AG08395 (cell line): ENCODE measurements at regions not wholly inside any gene's neighbourhood (a gene's known extent, or its start where the extent isn't known, plus 50 kb on each side); places are given as distances from the start of the nearest gene placed in this dataset.
"Not testable (repeated sequence)": the region's sequence is repeated elsewhere in the genome, so short reads cannot be mapped to it uniquely, and the experiment has no call there.

Experiments used
- DNase-seq: peaks from one replicate; pipeline ENCODE4 v3.0.0; 2012; ENCODE audit warnings: mixed read lengths, low spot score

DNA sequence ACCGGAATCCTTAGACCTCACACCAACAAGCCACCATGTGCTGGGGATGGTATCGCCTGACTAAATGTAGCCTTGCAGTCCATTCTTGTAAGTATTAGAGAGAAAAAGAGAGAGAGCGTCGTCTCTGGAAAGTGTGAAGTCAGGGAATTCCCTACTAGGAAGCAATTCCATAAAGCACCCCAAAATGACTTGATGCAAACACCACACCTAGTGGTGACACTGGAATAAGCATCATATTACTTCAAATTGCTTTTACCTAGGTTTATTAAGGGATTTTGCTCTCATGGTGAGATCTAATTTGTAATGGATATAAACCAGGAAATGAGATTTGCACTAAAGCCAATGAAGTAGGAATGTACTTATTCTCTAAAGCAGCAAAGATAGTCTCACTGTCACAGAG, 111.4 kb upstream of the METTL9 start:
- DNase-seq = not testable (repeated sequence)

DNA sequence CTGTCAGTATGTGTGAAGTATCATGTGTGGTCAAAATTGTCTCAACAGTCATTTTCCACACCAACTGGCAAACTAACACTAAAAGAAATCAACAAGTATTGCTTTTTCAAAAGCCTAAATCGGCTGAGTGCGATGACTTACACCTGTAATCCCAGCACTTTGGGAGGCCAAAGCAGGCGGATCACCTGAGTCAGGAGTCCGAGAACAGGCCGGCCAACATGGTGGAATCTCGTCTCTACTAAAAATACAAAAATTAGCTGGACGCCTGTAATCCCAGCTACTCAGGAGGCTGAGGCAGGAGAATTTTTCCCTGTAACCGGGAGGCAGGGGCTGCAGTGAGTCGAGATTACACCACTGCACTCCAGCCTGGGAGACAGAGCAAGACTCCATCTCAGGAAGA, 100.3 kb upstream of the METTL9 start:
- DNase-seq = not testable (repeated sequence)

DNA sequence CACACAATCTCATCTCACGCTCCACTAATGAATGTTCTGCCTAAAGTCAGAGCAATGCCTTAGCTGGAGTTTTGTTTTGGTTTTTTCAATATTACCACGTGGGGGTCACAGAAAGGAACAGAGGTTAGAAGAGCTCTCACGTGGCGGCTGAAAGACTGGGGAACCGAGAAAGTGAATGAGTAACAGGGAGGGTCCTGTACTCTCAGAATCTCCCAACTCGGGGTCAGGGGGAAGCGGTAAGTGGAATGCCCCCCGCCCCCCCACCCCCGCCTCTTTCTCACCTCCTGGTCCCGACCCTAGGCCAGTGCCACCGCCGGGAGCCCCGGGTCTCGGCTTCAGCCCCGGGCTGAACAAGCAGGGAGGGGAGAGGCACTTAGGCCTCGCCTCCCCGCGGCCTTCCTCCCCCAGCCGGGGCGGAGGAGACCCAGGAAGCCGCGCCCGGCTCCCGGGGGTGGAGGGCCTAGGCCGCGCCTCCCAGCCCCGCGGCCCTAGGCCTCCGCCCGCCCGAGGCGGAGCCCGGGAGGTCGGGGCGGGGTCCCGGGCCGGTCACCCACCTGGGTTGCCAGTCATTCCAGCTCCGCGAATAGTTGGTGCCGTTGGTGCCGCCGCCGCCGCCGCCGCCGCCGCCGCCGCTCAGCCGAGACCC, 98.0 kb upstream of the METTL9 start:
- DNase-seq = not testable (repeated sequence)

DNA sequence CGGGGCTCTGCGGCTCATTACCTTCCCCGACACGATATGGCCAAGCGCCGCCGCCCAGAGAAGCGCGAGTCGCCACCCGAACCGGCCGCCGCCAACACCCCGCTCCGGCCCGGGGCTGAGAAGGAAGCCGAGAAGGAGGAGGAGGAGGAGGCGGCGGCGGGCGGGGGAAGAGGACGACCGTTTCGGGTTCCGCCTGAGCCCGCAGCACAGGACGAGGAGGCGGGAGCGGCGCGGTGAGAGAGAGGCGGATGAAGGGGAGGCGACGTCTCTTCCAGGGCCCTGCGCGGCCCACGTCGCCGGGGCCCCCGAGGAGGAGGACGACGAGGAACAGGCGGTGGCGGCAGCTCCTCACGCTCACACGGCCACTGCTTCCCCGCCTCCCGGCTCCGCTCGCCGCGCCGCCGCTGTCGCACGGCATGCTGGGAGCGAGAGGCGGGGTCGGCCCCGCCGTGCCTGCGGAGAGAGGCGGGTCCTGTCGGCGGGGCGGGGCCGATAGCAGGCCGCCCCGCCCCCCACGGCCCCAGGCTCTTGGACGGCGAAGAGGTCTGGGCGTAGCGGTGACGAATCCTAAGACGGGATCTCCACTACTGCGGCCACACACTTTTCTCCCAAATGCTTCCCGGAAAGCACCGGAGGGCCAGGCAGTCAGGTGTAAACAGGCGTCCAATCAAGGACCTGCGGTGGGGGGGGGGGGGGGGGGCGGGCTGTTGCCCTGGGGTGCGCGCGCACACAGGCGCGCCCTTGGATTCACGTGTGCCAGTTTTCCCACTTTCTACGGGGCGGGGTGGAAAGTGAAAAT, 97.3 kb upstream of the METTL9 start:
- DNase-seq = peak; percentile 95

DNA sequence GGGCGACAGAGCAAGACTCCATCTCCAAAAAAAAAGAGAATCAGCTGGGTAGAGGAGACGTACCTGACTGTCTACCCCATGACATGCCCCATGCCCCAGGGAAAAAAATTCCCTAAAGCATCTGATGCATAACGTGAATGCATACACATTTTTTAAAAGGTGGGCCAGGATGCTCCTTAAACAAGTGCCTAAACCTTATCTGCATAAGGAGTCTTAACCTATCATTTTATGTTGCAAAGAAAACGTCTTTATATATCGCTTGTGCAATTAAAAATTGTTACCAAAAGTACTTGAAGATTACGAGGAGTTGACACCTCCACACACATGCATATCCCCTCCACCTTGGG, 95.8 kb upstream of the METTL9 start:
- DNase-seq = not testable (repeated sequence)

DNA sequence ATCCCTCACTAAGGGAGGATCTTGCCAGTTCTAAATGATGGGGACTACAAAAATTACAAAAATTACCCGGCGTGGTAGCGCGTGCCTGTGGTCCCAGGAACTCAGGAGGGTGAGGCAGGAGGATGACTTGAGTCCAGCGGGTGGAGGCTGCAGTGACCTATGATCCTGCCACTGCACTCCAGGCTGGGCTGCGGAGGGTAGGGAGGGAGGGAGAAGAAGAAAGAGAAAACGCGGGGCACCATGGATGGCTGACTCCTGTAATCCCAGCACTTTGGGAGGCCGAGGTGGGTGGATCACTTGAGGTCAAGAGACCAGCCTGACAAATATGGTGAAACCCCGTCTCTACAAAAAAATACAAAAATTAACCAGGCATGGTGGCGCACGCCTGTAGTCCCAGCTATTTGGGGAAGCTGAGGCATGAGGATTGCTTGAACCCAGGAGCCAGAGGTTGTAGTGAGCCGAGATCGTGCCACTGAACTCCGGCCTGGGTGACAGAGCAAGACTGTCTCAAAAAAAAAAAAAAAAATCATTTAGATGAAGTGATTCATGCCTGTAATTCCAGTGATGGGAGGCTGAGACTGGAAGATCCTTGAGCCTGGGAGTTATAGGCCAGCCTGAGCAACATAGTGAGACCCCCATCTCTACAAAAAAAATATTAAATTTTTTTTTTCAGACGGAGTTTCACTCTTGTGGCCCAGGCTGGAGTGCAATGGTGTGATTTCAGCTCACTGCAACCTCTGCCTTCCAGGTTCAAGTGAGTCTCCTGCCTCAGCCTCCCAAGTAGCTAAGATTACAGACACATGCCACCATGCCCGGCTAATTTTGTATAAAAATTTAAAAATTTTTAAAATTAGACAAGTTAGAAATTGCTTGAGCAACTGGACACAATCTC, 95.2 kb upstream of the METTL9 start:
- DNase-seq = not testable (repeated sequence)

DNA sequence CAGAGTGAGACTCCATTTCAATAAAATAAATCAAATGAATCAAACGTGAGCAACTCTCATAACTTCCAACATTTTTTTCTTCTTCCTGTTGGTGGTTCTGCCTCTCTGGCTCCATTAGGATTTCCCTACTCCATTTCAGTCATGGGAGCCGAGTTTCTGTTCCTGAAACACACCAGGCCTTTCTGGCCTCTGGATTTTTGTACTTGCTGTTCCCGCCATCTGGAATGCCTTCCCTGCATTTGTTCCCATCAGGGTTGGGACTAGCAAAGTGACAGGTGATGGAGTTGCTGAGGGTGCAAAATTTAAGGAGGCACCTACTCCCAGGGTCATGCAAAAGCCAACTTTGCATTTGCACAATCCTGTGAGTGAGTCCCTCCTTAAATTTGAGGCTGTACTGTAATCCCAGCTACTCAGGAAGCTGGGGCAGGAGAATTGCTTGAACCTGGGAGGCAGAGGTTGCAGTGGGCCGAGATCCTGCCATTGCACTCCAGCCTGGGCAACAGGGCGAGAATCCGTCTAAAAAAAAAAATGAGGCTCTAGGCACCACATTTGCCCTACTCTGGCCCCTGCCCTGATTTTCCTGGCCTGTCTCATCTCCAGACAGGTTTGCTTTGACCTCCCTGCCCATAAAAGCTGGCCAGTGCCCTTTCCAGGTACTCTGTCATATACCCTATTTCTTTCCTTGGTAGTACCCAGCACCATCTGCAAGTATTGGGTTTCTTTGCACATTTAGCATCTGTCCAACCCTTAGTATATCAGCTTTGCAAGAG, 93.4 kb upstream of the METTL9 start:
- not testable (repeated sequence) for DNase-seq

DNA sequence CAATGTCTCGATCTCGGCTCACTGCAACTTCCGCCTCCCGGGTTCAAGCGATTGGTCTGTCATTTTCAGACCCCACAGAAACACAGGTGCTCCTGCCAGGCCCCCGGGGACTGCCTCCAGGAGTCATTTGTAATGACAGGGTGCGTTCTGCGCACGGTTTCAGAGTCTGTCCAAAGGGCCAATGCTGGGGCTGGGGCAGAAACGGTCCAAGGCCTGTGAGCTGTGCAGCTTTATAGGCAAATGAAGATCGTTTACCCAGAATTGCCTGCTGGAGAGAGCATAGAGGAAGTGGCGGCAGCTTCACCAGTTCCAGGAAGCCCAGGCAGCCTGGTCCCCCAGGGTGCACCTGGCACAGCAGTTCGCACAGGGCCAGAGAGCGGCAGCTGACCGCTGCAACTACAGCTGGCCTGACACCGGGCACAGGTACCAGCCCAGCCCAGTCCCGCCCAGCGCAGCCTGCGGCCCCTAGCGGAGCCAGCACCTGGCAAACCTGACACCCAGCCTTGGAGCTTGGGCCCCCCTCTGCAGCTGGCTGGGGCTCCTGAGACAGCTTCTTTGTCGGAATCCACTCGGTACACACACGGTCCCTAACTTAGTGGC, 92.4 kb upstream of the METTL9 start:
- not testable (repeated sequence) for DNase-seq

DNA sequence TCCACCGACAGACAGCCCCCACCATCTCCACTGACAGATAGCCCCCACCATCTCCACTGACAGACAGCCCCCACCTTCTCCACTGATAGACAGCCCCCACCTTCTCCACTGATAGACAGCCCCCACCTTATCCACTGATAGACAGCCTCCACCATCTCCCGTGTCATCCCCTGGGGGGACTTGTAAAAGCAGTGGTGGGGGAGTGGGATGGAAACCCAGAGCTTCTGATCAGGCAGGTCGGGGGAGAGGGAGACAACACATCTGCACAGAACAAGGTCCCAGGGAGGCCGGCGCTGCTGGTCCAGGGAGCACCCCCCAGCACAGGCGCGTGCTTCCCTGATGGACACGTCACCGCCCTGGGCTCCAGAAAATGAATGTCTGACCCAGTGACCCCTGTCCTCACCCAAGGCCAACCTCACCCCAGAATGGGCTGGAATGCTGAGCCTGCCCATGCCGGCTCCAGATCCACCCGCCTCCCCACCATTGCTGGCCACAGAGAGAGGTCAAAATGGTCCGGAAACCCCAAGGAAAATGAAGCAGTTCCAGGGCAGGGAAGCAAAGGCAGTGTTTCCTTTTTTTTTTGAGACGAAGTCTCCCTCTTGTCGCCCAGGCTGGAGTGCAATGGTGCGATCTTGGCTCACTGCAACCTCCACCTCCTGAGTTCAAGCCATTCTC, 91.6 kb upstream of the METTL9 start:
- not testable (repeated sequence) for DNase-seq

DNA sequence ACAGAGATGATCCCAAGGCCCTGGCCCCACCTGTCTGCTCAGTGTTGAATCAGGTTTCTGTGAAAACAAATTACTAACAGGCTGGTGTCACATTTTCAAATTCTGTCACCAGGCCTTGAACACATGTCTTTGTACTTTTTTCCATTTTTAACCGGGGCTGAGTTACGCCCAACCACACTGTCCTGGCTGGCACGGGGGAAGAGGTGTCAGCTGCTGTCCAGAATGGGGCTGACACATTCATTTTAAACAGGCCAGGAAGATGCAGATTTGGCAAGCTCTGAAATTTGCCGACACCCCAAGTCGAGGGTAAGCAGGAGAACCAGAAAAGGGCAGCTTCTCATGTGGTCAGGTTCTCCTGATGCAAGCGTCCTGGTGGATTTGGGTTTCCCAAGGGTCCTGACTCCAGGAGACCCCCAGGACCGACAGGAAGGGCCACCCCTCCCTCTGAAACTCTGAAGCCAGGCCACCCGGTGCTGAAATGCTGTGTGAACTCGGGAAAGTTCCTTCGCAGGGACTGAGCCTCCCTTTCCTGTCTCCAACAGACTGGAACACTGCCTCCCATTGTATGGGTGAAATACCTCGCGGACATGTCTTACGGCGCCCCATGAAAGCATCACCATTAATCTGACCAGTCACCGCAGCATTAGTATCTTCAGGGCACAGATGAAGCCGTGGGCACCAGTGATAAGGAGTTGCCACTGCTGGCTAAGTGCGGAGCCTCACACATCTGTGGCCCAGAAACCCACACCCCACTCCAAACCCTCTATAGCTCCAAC, 90.5 kb upstream of the METTL9 start:
- DNase-seq = not testable (repeated sequence)

DNA sequence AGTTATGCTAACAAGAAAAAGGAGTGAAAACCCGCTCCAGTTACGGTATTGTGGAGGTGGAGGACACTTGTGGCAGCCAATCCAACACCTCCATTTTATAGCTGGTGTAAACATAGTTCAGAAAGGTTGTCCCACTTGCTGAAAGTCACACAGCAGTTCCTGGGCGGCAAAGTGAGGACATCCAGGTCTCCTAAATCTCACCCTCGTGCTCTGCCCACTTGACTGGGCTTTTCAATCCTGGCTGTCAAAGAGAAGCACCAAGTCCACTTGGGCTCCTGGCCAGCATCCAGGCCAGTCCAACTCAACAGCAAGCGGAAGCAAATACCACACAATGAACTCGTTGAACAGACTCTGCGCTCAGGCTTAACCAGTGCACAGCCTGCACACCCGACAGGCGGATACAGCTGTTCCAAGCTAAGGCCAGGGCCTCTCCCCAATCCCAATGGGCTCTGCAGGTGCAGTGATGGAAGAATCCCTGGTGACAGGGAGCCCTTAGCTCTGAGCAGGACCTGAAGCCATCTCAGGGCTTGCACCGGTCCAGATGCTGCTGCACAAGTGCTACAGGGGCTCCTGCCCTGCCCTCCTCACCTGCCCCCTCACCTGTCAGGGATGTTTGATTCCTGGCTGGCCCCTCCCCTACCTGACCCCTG, 89.8 kb upstream of the METTL9 start:
- not testable (repeated sequence) for DNase-seq

DNA sequence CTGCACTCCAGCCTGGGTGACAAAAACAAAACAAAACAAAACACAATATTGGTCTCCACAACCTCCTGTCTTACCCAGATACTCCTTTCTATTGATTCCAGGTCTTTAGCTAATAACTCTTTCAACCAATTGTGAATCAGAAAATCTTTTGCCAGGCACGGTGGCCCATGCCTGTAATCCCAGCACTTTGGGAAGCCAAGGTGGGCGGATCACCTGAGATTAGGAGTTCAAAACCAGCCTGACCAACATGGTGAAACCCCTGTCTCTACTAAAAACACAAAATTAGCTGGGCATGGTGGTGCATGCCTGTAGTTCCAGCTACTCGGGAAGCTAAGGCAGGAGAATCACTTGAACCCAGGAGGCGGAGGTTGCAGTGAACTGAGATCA, 88.5 kb upstream of the METTL9 start:
- not testable (repeated sequence) for DNase-seq

DNA sequence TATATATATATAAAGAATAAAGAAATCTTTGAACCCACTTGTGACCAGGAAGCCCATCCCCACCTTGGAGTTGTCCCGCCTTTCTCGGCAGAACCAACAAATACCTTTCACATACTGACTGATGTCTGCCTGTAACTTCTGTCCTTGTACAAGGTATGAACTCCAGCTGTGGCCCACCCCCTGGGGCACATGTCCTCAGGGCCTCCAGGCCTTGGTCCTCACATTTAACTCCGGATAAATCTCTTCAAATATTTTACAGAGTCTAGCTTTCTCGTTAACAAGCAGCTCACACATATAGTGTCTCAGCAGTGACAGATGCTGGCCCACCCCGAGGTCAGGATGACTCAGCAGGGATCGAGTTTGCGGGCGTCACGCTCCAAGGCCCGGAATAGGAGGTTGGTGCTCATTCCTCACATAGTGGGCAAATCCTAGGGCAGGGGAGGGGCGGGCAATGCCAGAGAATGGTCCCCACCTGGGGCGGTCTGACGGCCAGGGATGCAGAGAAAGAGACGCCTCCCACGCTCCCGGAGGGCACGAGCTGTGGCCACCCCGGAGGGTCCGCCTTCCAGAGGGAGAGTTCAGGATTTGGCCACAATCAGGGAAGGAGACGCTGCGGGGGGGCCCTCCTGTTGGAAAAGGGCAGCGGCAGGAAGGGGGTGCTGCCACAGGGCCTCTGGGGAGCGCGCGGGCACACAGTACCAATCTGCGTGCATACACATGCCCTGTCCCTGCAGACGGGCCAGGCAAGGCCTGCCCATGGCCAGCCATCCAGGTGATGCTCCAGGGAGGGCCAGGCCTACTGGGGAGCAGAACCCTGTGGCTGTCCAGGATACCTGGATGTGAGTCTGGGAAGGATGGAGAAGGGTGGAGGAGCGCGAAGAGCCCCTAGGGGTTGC, 87.8 kb upstream of the METTL9 start:
- peak; percentile 6 for DNase-seq

DNA sequence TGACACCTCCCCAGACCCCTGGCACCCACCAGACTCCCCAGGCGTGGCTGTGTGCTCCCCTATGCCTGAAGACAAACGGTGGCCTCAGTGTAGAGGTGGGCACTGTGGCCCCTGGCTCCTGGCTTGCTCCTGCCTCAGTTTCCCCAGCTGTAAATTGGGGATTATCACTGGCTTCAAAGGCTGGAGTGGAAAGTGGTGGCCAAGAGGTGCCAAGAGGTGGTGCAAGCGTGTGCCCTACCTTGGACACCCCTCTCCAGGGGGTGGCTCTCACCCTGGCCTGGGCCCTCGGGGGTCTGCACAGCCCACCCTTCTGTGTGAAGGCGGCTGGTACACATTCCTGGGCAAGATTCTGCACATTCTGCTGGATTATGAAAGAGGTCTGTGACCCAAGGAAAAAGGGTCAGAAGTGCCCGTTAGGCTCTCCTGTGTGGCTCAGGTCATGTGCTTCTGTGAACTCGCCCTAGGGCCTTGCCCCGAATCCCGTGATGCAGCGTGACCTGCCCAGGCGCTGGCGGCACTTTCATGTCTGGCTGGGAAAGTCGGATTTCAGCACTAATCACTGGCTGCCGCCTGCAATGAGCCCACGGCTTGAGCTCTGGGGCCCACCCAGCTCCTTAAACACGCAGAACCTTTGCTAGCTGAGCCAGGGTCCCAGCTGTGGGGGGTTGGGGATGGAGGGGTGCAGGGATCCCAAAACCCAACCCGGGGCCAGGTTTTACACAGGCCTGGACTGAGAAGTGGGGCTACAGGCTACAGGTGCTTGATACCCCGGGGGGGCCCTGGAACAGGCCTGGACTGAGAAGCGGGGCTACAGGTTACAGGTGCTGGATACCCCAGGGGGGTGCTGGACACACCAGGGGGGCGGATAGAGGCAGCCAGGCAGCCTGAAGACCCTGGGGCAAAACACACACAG, 86.8 kb upstream of the METTL9 start:
- not testable (repeated sequence) for DNase-seq

DNA sequence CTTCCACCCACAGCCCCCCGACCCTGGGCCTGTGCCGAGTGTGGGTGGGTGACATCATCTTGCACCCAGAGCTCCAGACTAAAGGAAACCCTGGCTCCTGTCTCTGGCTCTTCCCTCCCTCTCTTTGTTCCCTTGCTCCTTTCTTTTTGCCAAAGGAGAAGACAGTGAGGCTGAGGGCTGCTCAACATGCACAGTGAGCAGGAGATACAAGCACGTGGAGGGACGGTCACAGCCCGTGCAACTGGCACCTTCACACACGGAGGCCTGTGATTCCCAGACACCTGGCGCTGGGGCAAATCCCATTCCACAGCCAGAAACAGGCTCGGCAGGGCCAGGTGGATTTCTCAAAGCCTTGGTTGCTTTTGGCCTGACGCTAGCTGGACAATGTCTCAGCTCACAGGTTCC, 86.0 kb upstream of the METTL9 start:
- DNase-seq = not testable (repeated sequence)

DNA sequence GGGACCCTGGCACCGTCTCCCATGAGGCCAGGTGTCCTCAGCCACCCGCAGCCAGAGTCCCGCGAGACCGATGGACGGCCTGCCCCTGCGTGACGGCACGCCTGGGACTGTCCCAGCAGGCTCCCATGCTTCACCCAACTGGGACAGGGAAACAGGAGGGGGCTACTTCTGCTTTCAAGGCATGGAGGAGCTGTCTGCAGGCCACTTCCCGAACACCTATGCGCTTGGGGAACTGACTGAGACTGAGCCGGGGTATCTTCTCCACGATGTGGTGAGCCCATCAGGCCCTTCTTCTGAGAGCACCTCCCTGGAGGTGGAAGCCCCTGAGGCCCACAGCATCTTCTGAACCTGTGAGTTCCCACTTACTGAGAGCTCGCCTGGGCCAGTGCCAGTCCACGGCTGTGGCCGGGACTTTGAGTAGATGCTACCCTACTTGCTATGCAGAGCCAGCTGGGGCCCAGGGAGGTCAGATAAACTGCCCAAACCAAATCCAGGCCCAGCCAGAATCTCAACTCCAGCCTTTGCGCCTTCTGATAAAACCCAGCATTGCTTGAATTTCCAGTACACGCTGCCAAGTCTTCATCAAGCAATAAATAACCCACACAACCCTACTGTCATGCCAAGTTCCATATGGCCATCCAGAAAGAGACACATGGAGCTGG, 85.4 kb upstream of the METTL9 start:
- peak; percentile 19 for DNase-seq

DNA sequence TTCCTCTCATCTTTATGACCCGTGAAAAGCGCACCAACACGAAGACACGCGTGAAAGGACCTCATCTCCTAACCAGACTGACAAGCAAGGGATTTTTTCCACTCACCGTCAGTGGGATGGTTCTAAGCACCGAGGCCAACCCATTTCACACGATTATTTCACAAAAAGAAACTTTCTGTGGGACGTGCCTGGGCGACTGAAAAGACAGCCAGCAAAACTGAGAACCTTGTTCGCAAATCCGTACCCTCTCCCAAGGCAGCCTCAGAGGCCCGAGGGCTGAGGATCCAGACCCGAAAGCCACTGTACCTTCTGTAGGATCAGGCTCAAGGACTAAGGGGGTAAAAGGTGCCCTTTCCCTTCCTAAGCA, 84.9 kb upstream of the METTL9 start:
- DNase-seq = not testable (repeated sequence)
